Hematopoietic multipotent progenitor cell treated with erythropoietin and hydrocortisone succinate and interleukin-3 and kit ligand, for 17 days (in vitro differentiated cells): ENCODE measurements at regions not wholly inside any gene's neighbourhood (a gene's known extent, or its start where the extent isn't known, plus 50 kb on each side); places are given as distances from the start of the nearest gene placed in this dataset.
"Not testable (repeated sequence)": the region's sequence is repeated elsewhere in the genome, so short reads cannot be mapped to it uniquely, and the experiment has no call there.

Experiments
- DNase-seq: peaks from one replicate; pipeline ENCODE4 v3.0.0-alpha.2; 2015; ENCODE audit warnings: low spot score

DNA sequence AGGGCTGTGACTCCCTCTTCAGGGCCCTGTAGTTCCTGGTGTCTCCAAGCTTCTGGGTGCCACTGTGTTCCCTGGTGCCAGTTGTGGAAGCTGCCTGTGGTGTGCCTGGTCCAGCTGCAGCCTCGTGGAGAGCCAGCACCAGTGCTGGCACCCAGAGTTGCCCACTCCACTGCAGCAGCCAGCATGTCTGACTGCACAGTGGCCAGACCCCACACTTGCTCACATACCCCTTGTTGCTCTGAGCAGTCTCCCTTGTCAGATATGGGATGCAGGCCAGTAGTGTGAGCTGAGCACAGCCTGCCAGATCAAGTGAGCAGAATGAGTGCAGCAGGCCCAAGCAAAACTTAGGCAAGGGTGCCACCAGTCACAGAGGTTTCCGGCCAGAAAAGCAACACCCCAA lies 108.6 kb downstream of the ZMAT1 start:
- DNase-seq, result no peak

DNA sequence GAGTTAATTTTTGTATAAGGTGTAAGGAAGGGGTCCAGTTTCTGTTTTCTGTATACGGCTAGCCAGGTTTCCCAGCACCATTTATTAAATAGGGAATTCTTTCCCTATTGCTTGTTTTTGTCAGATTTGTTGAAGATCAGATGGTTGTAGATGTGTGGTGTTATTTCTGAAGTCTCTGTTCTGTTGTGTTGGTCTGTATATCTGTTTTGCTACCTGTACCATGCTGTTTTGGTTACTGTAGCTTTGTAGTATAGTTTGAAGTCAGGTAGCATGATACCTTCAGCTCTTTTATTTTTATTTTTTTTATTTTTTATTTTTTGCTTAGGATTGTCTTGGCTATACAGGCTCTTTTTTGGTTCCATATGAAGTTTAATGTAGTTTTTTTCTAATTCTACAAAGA lies 114.1 kb downstream of the ZMAT1 start:
- DNase-seq, result not testable (repeated sequence)

DNA sequence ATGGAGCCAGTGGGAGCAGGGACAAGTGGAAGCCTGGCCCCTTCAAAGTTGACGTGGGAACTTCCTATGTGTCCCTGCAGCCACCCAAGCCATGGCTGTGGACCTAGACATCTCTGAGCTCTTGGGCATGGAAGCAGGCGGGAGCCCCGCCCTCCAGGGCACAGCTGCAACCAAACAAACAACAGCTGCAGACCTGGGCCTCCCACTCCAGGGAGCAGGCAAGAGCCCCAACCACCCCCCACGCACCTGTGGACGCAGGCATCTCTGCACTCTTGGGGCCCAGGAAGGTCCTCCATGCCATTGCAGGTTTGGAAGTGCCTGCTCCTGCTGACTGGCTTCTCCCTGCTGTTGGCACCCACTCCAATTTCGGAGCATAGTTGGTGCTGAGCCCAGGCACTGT lies 118.6 kb downstream of the ZMAT1 start:
- no peak for DNase-seq

DNA sequence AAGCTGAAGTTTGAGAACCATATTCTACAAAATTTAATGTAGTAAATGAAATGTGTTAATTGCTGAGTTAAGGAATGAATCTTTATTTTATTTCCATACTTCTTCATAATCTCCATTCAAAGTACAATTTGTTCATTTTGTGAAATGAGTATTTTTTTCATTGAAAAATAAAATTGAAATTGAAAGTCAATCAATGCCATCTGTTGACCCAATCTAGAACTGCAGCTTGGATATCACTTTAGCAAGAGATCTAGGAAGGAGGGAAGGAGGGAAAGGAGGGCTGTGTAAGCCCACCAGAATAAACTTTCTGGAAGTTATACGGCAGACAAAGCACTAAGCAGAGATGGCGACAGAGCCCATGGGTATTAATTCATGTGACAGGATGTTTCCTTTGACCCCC lies 128.4 kb downstream of the ZMAT1 start:
- DNase-seq, result peak; percentile 3

GRCh38 chrX:101799387-101799786 lies 132.4 kb downstream of the ZMAT1 start:
- DNase-seq, result peak; percentile 85

- DNase-seq, result no peak
Observed at GRCh38 chrX:101787934-101788333, 128.3 kb upstream of the ARMCX2 start.

GRCh38 chrX:101785142-101785541 lies 125.5 kb upstream of the ARMCX2 start:
- DNase-seq, result no peak

DNA sequence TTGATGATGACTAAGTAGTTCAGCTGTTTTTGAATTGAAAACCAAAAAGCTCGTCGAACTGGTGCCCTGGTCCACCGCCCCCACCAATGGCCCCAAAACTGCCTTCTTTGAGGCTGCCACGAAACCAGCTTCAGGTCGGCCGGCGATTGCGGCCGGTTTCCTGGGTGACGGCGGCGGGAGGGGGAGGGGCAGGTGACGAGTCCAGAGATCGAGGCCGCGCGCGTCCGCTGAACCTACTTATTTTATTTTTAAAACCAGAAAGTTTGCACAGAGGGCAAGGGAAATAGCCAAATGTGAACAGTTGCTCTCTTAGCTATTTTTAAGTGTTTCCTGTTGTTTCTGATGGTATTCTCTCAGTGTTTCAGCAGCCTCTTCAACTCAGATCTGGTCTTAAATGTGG lies 120.8 kb upstream of the ARMCX2 start:
- DNase-seq, result not testable (repeated sequence)

DNA sequence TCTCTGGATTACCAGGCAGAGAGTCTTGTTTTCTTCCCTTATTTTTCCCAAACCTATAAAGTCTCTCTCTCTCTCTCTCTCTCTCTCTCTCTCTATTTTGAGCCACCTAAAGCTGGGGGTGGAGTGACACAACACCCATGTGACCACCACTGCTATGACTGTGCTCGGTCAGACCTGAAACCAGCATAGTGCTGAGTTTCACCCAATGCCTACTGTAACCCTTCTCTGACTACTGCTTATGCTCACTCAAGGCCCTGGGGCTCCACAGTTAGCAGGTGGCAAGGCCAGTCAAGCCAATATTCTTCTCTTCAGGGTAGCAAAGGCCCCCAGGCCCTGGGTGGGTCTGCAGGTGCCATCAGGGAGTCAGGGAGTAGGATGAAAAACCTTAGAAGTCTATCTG lies 114.7 kb upstream of the ARMCX2 start:
- no peak for DNase-seq

DNA sequence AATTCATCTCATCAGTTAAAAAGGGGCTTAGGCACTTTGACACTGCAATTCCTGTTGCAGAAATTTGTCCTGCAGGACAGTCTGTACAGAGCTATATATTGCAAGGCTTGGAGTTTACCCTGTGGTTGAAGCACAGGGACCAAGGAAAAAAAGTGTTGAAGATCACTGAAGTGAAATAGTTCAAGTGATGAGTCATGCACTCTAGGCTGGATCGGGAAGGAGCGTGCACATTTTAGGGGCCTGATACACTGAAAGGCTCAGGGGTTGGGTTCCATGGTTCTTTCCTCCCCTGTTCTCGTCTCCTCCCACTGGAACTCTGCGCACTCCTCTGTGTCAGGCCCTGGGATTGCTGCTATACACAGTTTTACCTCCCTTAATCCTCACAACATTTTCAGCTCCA lies 104.9 kb upstream of the ARMCX2 start:
- no peak for DNase-seq

DNA sequence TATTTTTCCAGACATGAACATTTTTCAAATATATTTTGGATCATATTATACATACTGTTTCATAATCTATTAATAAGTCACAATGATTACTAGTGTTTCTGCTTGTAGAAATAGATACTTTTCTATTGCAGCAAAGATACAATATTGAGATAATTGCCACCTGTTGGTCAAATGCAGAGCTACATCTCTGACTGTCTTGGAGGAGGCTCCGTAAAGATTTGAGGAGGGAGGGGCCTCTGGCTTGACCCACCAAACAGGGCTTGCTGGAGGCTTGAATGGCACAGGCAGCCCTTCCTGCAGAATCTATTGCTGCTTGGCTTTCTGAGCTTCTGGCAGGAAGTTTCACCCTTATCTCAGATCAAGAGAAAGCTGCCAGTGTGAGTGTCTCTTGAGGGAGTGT lies 99.3 kb upstream of the ARMCX2 start:
- DNase-seq, result peak; percentile 4

DNA sequence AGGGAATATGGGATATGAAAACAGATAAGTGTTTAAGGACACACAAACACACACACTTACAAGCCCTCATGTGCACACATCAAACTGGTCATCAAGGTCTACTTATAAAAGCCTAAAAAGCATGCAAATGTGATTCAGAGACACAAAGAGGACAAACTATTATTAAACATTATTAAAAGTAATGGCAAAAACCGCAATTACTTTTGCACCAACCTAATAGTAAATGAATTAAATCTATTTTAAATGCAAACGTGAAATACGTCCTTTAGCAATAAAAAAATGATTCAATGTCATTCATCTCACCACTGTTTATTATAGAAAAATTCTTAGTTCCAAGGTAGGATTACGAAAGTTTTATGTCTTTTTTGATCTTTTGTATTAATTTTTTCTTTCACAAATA lies 91.1 kb upstream of the ARMCX2 start:
- DNase-seq, result no peak

- no peak for DNase-seq
Observed at GRCh38 chrX:101749436-101749835, 89.8 kb upstream of the ARMCX2 start.

DNA sequence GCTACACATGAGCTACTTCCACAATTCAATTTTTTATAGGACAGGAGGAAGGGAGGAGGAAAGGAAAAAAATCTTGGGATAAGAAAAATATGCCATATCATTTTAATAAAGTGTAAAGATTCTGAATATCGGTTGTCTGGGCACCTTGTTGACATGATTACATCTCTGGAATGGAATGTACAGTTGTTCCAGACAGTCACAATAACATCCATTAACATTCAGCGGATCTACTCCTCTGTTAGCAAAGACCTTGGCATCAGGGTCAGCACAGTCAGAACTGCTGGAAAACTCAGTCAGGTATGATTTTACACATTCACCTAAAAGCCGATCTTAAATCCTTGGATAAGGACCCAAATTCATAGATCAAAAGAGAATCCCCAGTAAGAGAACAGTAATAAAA lies 85.4 kb upstream of the ARMCX2 start:
- DNase-seq, result no peak

DNA sequence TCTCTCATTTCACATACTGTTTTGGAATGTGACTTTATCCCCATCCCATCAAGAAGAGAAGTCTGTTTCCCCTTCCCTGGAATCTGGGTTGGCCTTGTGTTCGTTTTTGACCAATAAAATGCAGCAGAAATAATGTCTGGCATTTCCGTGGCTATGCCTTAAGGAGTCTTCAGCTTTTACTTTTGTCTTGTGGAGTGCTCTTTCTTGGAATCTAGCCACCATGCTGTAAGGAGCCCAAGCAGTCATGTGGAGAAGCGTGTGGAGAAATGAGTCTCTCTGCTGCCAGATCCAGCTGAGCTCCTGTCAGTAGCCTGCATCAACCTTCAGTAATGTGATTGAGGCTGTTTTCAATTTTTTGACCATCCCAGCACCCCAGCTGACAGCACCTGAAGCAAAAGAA lies 84.4 kb upstream of the ARMCX2 start:
- no peak for DNase-seq

GRCh38 chrX:101740642-101741041 lies 81.0 kb upstream of the ARMCX2 start:
- no peak for DNase-seq

- DNase-seq, result not testable (repeated sequence)
Observed at GRCh38 chrX:101738867-101739266, 79.2 kb upstream of the ARMCX2 start.

DNA sequence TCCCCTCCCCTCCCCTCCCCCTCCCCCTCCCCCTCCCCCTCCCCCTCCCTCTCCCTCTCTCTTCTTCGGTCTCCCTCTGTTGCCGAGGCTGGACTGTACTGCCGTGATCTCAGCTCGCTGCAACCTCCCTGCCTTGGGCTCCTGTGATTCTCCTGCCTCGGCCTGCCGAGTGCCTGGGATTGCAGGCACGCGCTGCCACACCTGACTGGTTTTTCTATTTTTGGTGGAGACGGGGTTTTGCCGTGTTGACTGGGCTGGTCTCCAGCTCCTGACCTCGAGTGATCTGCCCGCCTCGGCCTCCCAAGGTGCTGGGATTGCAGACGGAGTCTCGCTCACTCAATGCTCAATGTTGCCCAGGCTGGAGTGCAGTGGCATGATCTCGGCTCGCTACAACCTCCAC lies 78.8 kb upstream of the ARMCX2 start:
- not testable (repeated sequence) for DNase-seq

DNA sequence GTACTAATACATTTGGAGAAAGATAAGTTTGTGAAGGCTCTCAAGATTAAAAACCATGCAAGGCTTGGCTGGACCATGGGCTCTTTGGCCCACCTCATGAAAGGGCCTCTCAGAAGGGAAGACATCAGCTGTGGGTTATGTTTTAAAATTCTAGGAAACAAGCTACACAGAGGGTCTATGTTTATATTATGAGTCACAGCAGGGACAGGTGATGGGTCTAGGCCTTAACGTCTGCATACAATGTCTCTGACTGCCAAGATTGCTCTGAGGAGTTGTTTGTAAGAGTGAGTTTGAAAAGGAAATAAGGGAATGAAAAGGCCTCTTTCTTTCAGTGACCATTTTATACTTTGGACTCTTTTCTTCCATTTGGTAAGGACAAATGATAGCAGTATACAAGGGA lies 77.0 kb upstream of the ARMCX2 start:
- no peak for DNase-seq

- no peak for DNase-seq
Observed at GRCh38 chrX:101732870-101733269, 73.2 kb upstream of the ARMCX2 start.

- no peak for DNase-seq
Observed at GRCh38 chrX:101729986-101730385, 70.3 kb upstream of the ARMCX2 start.
